SJCRH30 (cell line): ENCODE measurements at regions not wholly inside any gene's neighbourhood (a gene's known extent, or its start where the extent isn't known, plus 50 kb on each side); places are given as distances from the start of the nearest gene placed in this dataset.

Experiments used
- DNase-seq, 2 experiments: peaks; one replicate each; pipeline ENCODE4 v3.0.0-alpha.2; 2015 to 2020
- H3K27ac ChIP-seq: fragments of 250-450 bp; sonication (Bioruptor Pico); 2 replicates; pipeline ENCODE4 v1.5.1; 2020; ENCODE audit warnings: mild to moderate bottlenecking, moderate library complexity
- H3K27me3 ChIP-seq: fragments of 250-450 bp; sonication (Bioruptor Pico); 2 replicates; pipeline ENCODE4 v1.5.1; 2020; ENCODE audit warnings: mild to moderate bottlenecking, moderate library complexity
- H3K36me3 ChIP-seq: fragments of 250-450 bp; sonication (Bioruptor Pico); 2 replicates; pipeline ENCODE4 v1.5.1; 2020; ENCODE audit warnings: mild to moderate bottlenecking, moderate library complexity
- H3K4me1 ChIP-seq: fragments of 250-450 bp; sonication (Bioruptor Pico); 2 replicates; pipeline ENCODE4 v1.5.1; 2020; ENCODE audit warnings: mild to moderate bottlenecking, moderate library complexity
- H3K4me3 ChIP-seq: fragments of 250-450 bp; sonication (Bioruptor Pico); 2 replicates; pipeline ENCODE4 v1.5.1; 2020; ENCODE audit warnings: mild to moderate bottlenecking, moderate library complexity
- H3K9me3 ChIP-seq: fragments of 250-450 bp; sonication (Bioruptor Pico); replicated peaks from 2 replicates; pipeline ENCODE4 v1.5.1; 2020; ENCODE audit warnings: mild to moderate bottlenecking, moderate library complexity

DNA sequence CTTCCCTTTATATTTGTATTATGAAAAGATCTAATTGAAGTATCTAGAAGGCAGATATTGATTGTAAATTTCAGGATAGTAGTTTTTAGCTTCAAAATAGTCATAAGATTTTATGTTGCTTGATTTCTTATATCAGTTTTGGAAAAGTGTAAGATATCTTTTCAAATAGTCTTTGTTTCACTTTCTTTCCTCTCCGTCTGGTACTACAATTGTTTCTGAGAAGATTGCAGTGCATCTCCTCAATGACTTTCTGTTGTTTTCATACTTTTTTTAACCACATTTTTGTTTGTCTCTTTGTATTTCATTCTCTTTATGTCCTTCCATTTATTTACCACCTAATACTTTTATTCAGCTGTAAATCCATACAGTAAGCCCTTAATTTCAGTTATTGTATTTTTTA lies 964.6 kb upstream of the B3GALT2 start:
- no peak overlapping the region for H3K27ac ChIP-seq
- no peaks in the 10 kb centered on the region for H3K36me3 ChIP-seq

DNA sequence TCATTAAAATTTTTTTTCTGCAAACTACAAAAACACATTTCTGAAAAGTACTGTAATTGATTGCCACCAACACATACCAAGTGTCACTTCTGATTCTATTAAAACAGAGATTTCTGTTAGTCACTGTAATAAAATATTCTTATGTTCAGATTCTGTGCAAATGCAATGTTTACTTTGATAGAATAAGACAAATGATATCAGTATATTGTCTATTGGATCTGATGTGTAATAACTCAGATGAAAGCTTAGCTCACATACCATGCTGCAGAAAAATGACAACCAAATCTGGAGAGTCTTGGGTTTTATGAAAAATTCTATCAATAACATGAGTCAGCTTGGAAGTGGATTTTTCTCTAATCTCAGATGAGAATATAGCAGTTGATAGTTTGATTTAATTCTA lies 963.8 kb upstream of the B3GALT2 start:
- Histone ChIP-seq H3K4me3 (no peak overlapping the region), H3K36me3 (no peaks in the 10 kb centered on the region), H3K9me3 (no peaks in the 10 kb centered on the region), H3K27me3 (no peaks in the 10 kb centered on the region), H3K27ac (no peak overlapping the region), H3K4me1 (no peaks in the 10 kb centered on the region)
- no peak for DNase-seq

More for the DNA sequence above, 964.6 kb upstream of the B3GALT2 start:
- Histone ChIP-seq H3K27me3 (no peaks in the 10 kb centered on the region), H3K9me3 (no peaks in the 10 kb centered on the region), H3K4me1 (no peaks in the 10 kb centered on the region), H3K4me3 (no peak overlapping the region)
- DNase-seq = no peak

DNA sequence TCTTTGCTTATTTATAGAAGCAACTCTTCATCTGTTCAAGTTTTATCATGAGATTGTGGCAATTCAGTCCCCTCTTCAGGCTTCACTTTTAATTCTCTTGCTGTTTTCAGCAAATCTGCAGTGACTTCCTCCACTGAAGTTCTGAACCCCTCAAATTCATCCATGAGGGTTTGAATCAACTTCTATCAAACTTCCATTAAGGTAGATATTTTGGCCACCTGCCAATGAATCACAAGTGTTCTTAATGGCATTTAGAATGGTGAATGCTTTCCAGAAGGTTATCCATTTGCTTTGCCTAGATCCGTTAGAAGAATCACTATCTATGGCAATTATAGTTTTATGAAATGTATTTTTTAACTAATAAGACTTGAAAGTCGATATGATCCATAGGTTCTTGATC lies 946.7 kb upstream of the B3GALT2 start:
- Histone ChIP-seq H3K27me3 (no peaks in the 10 kb centered on the region), H3K4me3 (no peak overlapping the region), H3K36me3 (no peaks in the 10 kb centered on the region), H3K27ac (no peak overlapping the region), H3K9me3 (no peaks in the 10 kb centered on the region), H3K4me1 (no peaks in the 10 kb centered on the region)
- no peak for DNase-seq

DNA sequence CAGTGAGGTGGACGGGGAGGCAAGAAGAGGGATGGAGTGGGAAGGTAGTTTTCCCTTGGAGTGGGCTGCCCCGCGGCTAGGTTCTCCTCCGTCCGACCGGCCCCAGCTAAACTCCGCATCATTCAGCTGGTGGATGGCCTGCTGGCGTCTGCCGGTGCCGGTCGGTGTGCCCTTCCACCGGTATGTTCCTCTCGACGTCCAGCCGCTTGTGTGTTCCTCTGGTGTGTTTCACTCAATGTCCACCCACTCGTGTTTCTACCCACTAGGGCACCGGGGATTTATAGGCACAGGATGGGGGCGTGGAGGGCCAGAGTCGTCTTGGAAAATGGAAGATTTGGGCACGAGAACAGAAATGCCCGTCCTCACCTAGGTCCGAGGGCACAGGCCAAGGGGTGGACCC lies 931.7 kb upstream of the B3GALT2 start:
- Histone ChIP-seq H3K36me3 (no peaks in the 10 kb centered on the region), H3K27ac (no peak overlapping the region), H3K9me3 (no peaks in the 10 kb centered on the region), H3K4me3 (no peak overlapping the region), H3K27me3 (no peaks in the 10 kb centered on the region), H3K4me1 (no peaks in the 10 kb centered on the region)
- DNase-seq = no peak

DNA sequence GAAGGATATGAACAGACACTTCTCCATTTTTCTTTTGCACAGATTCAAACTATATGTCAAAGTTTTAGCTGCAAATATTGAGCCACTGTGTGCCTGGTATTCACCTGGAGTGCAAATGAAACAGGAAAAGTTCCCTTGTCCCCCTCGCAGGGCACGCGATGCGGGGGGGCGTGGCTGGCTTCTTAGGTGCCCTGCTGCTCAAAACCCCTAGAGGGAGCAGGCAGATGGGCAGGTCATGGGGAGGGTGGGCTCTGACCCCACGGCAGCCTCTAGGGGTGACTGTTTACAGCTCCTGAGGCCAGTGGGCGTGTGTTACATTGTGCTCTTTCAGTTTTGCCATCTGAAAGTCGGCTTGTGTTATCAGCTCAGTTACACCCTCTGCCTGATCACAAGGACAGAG lies 931.2 kb upstream of the B3GALT2 start:
- Histone ChIP-seq H3K27ac (no peak overlapping the region), H3K36me3 (no peaks in the 10 kb centered on the region), H3K4me3 (no peak overlapping the region), H3K9me3 (no peaks in the 10 kb centered on the region), H3K27me3 (no peaks in the 10 kb centered on the region), H3K4me1 (no peaks in the 10 kb centered on the region)
- DNase-seq = peak in 1 of 2 experiments; percentile 1

DNA sequence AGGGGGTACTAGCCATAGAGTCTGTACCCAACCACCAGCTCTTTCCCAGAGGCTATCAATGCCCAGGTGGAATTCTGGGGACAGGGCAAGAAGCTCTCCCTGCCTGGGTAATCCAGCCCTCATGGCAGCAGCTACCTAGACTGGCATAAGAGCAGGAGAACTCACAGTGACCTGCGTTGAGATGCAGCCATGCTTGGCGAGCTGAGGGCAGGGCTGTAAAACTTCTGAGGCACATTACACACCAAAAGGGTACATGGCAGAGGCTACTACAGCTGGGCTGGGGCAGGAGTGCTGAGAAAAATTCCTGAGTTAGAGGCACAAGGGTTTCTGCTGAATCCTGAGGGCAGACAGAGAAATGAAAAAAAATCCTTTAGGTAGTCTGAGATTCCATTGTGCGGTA lies 927.9 kb upstream of the B3GALT2 start:
- H3K4me1 ChIP-seq = no peaks in the 10 kb centered on the region
- H3K9me3 ChIP-seq = no peaks in the 10 kb centered on the region
- no peaks in the 10 kb centered on the region for H3K27me3 ChIP-seq
- DNase-seq = no peak
- H3K27ac ChIP-seq = no peak overlapping the region
- no peaks in the 10 kb centered on the region for H3K36me3 ChIP-seq
- H3K4me3 ChIP-seq = no peak overlapping the region

DNA sequence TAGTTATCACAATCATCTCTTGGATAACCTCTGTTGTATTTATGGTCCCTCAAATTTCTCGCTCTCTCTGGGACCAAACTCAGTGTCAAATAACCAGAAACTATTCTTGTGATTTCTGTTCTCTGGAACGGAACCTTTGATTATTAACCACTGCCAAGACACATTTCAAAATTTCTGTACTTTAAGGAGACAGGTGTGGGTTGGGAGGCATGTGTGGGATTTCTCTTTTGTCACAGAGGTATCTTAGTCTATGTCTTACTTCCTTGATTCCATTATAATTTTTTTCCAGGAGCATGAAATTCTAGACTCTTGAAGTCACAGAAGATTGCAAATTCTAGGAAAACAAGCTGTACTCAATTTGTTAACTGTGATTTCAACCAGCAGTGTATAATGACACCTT lies 919.0 kb upstream of the B3GALT2 start:
- no peak for DNase-seq
- Histone ChIP-seq H3K27me3 (no peaks in the 10 kb centered on the region), H3K4me1 (no peaks in the 10 kb centered on the region), H3K36me3 (no peaks in the 10 kb centered on the region), H3K27ac (no peak overlapping the region), H3K4me3 (no peak overlapping the region), H3K9me3 (no peaks in the 10 kb centered on the region)

DNA sequence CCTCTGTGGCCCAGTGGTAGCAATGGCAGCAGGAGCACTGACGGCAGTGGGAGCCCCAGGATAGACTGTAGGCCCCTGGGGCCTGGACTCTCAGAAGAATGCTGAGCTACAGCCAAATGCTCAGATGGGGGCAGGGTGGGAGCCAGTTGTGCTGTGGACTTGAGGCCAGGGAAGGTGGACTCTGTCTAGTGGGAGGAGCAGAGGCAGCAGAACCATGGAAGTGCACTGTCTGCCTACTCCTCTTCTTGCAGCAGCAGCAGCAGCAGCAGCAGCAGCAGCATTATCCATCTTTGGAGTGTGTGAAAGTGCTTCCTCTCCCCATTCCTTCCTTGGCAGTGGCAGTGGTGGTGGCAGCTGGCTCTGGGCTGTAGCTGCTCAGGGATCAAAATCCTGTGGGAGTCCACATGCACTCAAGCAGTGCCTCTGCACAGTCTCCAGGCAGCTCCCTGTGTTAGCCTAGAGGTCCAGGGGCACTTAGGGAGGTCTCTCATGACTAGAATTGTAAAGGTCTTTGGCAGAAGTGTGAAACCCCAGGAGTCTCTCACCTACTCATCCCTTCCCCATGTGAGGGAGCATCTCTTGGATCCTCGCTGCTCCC lies 917.9 kb upstream of the B3GALT2 start:
- no peaks in the 10 kb centered on the region for H3K36me3 ChIP-seq
- no peaks in the 10 kb centered on the region for H3K4me1 ChIP-seq
- no peak overlapping the region for H3K4me3 ChIP-seq
- no peak overlapping the region for H3K27ac ChIP-seq
- H3K27me3 ChIP-seq = no peaks in the 10 kb centered on the region
- DNase-seq = no peak
- H3K9me3 ChIP-seq = no peaks in the 10 kb centered on the region

DNA sequence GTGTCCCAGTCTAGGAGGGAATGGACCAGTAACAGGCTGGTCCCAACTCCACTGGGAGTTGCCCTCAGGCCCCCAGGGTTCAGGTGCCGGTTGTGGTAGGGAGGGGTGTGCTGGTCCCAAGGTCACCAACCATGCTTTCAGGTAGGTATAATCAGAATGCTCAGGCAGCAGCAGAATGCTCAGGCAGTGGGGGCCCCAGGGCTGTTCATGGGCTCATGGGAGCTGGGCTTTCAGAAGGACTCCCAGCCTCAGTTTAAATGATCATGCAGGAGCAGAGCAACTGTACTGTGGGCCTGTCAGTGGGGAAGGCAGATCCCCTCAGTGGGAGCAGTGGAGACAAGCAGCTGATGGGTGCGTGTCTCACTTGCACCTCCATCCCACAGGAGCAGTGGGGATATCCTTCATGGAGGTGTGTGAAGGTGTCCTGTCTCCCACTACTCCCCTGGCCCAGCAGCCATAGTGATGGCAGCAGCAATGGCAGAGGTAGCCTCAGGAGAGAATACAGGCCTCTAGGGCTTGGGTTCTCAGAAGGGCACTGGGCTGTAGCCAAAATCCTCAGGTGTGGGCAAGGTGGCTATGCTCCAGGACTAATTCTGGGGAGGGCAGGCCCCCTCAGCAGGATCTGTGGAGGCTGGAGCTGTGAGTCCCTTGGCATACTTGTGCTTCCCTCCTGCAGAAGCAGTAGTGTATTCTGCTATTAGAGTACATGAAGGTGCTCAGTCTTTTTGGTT lies 917.3 kb upstream of the B3GALT2 start:
- no peak overlapping the region for H3K4me3 ChIP-seq
- no peak overlapping the region for H3K27ac ChIP-seq
- H3K9me3 ChIP-seq = no peaks in the 10 kb centered on the region
- H3K27me3 ChIP-seq = no peaks in the 10 kb centered on the region
- no peak for DNase-seq
- no peaks in the 10 kb centered on the region for H3K36me3 ChIP-seq
- H3K4me1 ChIP-seq = no peaks in the 10 kb centered on the region

DNA sequence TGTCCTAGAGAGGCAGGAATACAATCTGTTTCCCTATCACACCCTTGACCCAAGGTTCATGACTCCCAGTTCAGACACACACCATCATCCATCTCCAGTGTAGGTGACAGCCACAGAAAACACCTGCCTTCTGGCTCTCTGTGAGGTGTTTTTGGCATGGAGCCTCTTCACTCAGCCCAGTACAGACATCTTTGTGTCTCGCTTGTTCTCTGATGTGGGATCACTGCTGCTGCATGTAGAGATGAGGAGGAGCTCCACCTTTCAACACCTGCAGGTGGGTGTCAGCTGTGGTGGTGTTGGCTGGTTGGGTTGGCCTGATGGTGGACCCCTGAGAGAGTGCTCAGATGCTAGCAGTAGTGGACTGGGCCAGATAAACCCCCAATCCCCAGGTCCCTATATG lies 916.7 kb upstream of the B3GALT2 start:
- Histone ChIP-seq H3K4me3 (no peak overlapping the region), H3K27ac (no peak overlapping the region), H3K36me3 (no peaks in the 10 kb centered on the region), H3K9me3 (no peaks in the 10 kb centered on the region), H3K4me1 (no peaks in the 10 kb centered on the region), H3K27me3 (no peaks in the 10 kb centered on the region)
- no peak for DNase-seq

DNA sequence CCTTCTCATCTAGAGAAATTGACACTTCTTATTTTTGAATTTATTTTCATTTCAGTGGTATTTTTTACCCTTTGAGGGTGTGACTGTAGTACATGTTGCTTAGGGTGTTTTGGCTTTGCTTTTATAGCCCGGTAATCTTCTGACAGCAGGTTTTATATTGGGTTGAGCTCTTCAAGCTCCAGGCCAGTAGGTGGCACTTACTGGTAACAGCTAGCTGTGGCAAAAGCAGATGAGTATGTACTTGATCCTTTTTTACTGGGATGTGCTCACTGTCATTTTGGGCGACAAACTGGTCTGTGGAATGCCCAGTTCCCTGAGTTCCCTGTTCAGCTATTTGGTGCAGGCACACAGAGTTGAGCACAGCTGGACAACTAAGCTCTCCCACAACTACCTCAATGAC lies 916.2 kb upstream of the B3GALT2 start:
- no peaks in the 10 kb centered on the region for H3K9me3 ChIP-seq
- no peak overlapping the region for H3K4me3 ChIP-seq
- H3K27ac ChIP-seq = no peak overlapping the region
- no peaks in the 10 kb centered on the region for H3K4me1 ChIP-seq
- H3K36me3 ChIP-seq = no peaks in the 10 kb centered on the region
- H3K27me3 ChIP-seq = no peaks in the 10 kb centered on the region
- no peak for DNase-seq

DNA sequence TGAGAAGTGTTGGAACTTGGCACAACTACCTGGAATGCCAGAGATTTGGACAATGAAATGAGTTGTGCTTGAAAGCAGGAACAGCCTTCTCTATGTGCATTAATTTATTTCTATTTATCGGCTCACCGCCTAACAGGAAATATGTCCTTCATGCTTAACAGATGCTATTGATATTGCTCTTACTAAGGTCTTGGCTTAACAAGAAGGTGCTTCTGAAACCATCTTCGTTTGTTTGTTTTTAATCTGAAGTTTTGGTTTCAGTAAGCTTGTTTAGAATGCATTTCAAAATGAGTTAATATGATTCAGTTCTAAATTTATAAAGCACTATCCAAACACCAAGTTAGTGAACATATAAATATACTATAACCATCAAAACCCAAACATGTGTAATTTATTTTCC lies 898.3 kb upstream of the B3GALT2 start:
- no peaks in the 10 kb centered on the region for H3K27me3 ChIP-seq
- H3K4me1 ChIP-seq = no peaks in the 10 kb centered on the region
- H3K4me3 ChIP-seq = no peak overlapping the region
- DNase-seq = no peak
- no peak overlapping the region for H3K27ac ChIP-seq
- no peaks in the 10 kb centered on the region for H3K36me3 ChIP-seq
- no peaks in the 10 kb centered on the region for H3K9me3 ChIP-seq

DNA sequence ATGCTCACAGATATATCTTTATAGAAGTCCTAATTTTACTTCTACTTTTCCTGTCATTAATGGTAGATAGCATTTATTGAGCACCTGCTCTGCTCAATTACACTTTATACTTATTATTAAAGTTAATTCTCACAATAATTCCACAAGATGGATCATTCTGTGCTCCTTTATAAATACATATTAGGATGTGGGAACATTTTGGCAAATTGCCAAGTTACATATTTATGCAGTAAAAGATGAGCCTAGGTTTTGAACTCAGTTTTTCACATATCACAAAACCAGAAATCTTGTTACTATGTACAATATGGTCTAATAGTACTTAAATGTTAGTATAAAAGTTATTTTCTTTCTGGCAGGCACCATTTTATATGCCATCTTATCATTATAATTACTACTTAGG lies 895.0 kb upstream of the B3GALT2 start:
- Histone ChIP-seq H3K27ac (no peak overlapping the region), H3K9me3 (no peaks in the 10 kb centered on the region), H3K4me1 (no peaks in the 10 kb centered on the region), H3K27me3 (no peaks in the 10 kb centered on the region), H3K36me3 (no peaks in the 10 kb centered on the region), H3K4me3 (no peak overlapping the region)
- peak in 1 of 2 experiments; percentile 1 for DNase-seq

DNA sequence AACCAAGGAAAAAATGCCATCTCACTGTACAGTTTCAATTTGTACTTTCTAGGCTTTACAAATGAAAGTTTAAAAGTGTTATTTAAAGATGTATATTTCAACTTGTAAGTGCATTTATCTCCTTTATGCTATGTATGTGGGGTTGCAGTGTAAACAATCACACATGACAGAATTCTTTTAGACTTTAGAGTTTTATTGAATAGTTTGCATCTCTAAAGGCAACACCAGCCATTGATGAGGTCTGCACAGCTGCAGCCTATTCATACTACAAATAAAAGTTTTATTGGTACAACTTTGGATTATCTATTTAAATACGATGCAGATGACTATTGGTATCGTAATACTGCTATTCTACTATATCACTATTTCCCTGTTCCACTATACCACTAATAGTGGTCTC lies 894.4 kb upstream of the B3GALT2 start:
- no peak for DNase-seq
- Histone ChIP-seq H3K9me3 (no peaks in the 10 kb centered on the region), H3K4me1 (no peaks in the 10 kb centered on the region), H3K27me3 (no peaks in the 10 kb centered on the region), H3K36me3 (no peaks in the 10 kb centered on the region), H3K27ac (no peak overlapping the region), H3K4me3 (no peak overlapping the region)

DNA sequence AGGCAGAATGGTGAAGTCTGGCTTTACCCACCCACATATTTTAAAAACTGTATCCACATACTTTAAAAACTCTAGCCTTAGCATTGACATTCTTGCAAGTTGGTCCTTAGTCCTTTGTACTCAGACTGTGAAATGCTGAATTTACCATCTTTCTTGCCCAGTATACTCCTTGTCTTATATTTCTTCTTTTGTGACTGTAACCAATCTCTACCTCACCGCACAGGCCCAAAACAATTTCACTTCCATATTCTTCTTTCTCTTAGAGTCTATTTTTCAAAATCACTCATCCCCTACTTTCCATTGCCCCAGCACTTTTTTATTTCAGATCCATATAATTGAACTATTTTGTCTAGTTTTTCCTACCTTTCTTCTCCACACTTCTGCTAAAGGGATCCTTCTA lies 892.4 kb upstream of the B3GALT2 start:
- DNase-seq = no peak
- H3K4me3 ChIP-seq = no peak overlapping the region
- H3K9me3 ChIP-seq = no peaks in the 10 kb centered on the region
- no peaks in the 10 kb centered on the region for H3K27me3 ChIP-seq
- no peak overlapping the region for H3K27ac ChIP-seq
- H3K36me3 ChIP-seq = no peaks in the 10 kb centered on the region
- no peaks in the 10 kb centered on the region for H3K4me1 ChIP-seq

DNA sequence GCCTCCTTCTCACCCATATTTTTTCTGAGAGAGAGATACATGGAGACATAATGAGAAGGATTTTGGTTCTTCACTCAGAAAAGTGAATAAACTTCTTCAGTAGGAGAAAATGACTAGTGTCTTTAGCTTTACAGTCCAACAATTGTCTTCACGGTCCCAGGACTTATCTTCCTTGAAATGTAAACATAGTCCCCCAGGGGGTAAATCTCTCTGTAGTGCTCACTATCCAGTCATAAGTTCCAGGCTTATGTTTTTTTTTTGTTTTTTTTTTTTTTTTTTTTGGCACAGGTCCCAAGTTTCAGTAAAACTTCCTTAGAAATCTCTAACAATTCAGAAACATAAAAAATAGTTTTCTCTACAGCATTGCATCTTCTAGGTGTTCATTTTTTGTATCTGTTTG lies 890.2 kb upstream of the B3GALT2 start:
- H3K9me3 ChIP-seq = no peaks in the 10 kb centered on the region
- no peak overlapping the region for H3K4me3 ChIP-seq
- H3K4me1 ChIP-seq = no peaks in the 10 kb centered on the region
- no peaks in the 10 kb centered on the region for H3K36me3 ChIP-seq
- peak; percentile 1 to 24 for DNase-seq
- no peak overlapping the region for H3K27ac ChIP-seq
- H3K27me3 ChIP-seq = no peaks in the 10 kb centered on the region
